PC-9 (cell line): ENCODE measurements at regions not wholly inside any gene's neighbourhood (a gene's known extent, or its start where the extent isn't known, plus 50 kb on each side); places are given as distances from the start of the nearest gene placed in this dataset.

Experiments
- BruUV-seq: library from RNA; stranded (reverse); fragments of 400-500 nt; replicated peaks from 2 replicates; lab custom pipeline; 2021; lab: Mats Ljungman, UMichigan
- CTCF ChIA-PET: fragments of 300-600 bp; sonication (Branson Sonifier 250); formaldehyde crosslinking; loops from one replicate; lab custom pipeline; 2022; ENCODE audit warnings: antibody characterized with exemption; lab: Charles Lee
- POLR2A ChIA-PET: fragments of 300-600 bp; sonication (Branson Sonifier 250); formaldehyde crosslinking; loops from one replicate; lab custom pipeline; 2022; ENCODE audit warnings: antibody characterized with exemption; ENCODE audit not compliant: unreplicated experiment; lab: Charles Lee
- DNase-seq, 2 experiments: peaks; one replicate each; pipeline versions ENCODE4 v3.0.0 to v3.0.0-alpha.2; 2015 to 2022; ENCODE audit warnings: mixed read lengths in 1 of 2
- H2AFZ ChIP-seq: fragments of 200-600 bp; sonication (generic); 2 replicates; pipeline ENCODE4 v1.8.1; 2017; ENCODE audit warnings: antibody characterized with exemption
- H3F3A ChIP-seq: fragments of 200-600 bp; sonication (generic); 2 replicates; pipeline ENCODE4 v1.8.1; 2017; ENCODE audit warnings: antibody characterized with exemption, mild to moderate bottlenecking, low read depth; ENCODE audit not compliant: insufficient read depth
- H3K27ac ChIP-seq: fragments of 200-600 bp; sonication (generic); 2 replicates; pipeline ENCODE4 v1.6.1; 2016; ENCODE audit warnings: mixed run types
- H3K27me3 ChIP-seq: fragments of 200-600 bp; sonication (generic); 2 replicates; pipeline ENCODE4 v1.6.1; 2016; ENCODE audit warnings: low read depth, mixed run types; ENCODE audit not compliant: insufficient read depth
- H3K36me3 ChIP-seq: fragments of 200-600 bp; sonication (generic); 2 replicates; pipeline ENCODE4 v1.6.1; 2016; ENCODE audit warnings: low read depth, mixed run types
- H3K4me1 ChIP-seq: fragments of 200-600 bp; sonication (generic); replicated peaks from 2 replicates; pipeline ENCODE4 v1.6.1; 2016; ENCODE audit warnings: mixed run types; ENCODE audit not compliant: insufficient read depth
- H3K4me2 ChIP-seq: fragments of 200-600 bp; sonication (generic); 2 replicates; pipeline ENCODE4 v1.6.1; 2017; ENCODE audit warnings: mixed run types
- H3K4me3 ChIP-seq: fragments of 200-600 bp; sonication (generic); 2 replicates; pipeline ENCODE4 v1.6.1; 2016; ENCODE audit warnings: mixed run types
- H3K79me2 ChIP-seq: fragments of 200-600 bp; sonication (generic); 2 replicates; pipeline ENCODE4 v1.6.1; 2017; ENCODE audit warnings: low read depth, mixed run types
- H3K9me2 ChIP-seq: fragments of 200-600 bp; sonication (generic); 2 replicates; pipeline ENCODE4 v1.8.1; 2017; ENCODE audit warnings: mild to moderate bottlenecking; ENCODE audit not compliant: insufficient read depth
- H3K9me3 ChIP-seq: fragments of 200-600 bp; sonication (generic); 2 replicates; pipeline ENCODE4 v1.8.1; 2016; ENCODE audit warnings: low read depth; ENCODE audit not compliant: insufficient read depth
- H4K20me1 ChIP-seq: fragments of 200-600 bp; sonication (generic); 2 replicates; pipeline ENCODE4 v1.8.1; 2017; ENCODE audit not compliant: insufficient read depth
- CTCF ChIP-seq: fragments of 200-600 bp; sonication (generic); conservative IDR thresholded peaks from 2 replicates; pipeline ENCODE4 v1.6.1; 2017; ENCODE audit warnings: mixed run types, antibody characterized with exemption, mild to moderate bottlenecking, moderate library complexity
- EZH2 ChIP-seq: fragments of 200-600 bp; sonication (generic); IDR thresholded peaks from 2 replicates; pipeline ENCODE4 v1.8.0; 2017; ENCODE audit warnings: antibody characterized with exemption, low read depth
- intact Hi-C: fragments of 100-400 bp; cut with micrococcal nuclease; formaldehyde crosslinking; loops from one replicate; pipeline ENCODE4 v1.10.0; 2022; ENCODE audit not compliant: unreplicated experiment

- no TSS peak for BruUV-seq
- Histone ChIP-seq H3K4me2 (no peak overlapping the region), H3K9me3 (no peaks in the 10 kb centered on the region), H3K27me3 (no peaks in the 10 kb centered on the region), H4K20me1 (peaks cover 8% of the 10 kb centered on the region), H3K27ac (no peak overlapping the region), H3K36me3 (no peaks in the 10 kb centered on the region), H3K9me2 (no peaks in the 10 kb centered on the region), H3K79me2 (no peaks in the 10 kb centered on the region), H2AFZ (no peak overlapping the region), H3K4me1 (peaks cover 4% of the 10 kb centered on the region; the same call in 1 of the 2 replicates), H3K4me3 (no peak overlapping the region), H3F3A (peaks cover 6% of the 10 kb centered on the region; the same call in 1 of the 2 replicates)
- DNase-seq: no peak
- intact Hi-C loops: no loop called here
- ChIA-PET POLR2A (no interaction called here), CTCF (no interaction called here)
- TF ChIP-seq CTCF: no peak
- no peak for TF ChIP-seq EZH2
These were observed 153.6 kb downstream of the SHANK2 start for GRCh38 chr11:71098776-71099175.

GRCh38 chr11:71097506-71098240, 154.7 kb downstream of the SHANK2 start:
- no peaks in the 10 kb centered on the region for H3K27me3 ChIP-seq
- H3K4me3 ChIP-seq: no peak overlapping the region
- CTCF ChIA-PET: no interaction called here
- no peaks in the 10 kb centered on the region for H3K9me3 ChIP-seq
- POLR2A ChIA-PET: no interaction called here
- peaks cover 4% of the 10 kb centered on the region; the same call in 1 of the 2 replicates for H3K4me1 ChIP-seq
- DNase-seq: no peak
- H4K20me1 ChIP-seq: peaks cover 8% of the 10 kb centered on the region
- H3K36me3 ChIP-seq: no peaks in the 10 kb centered on the region
- BruUV-seq: no TSS peak
- H3F3A ChIP-seq: peaks cover 6% of the 10 kb centered on the region; the same call in 1 of the 2 replicates
- intact Hi-C loops: no loop called here
- H2AFZ ChIP-seq: no peak overlapping the region
- H3K79me2 ChIP-seq: no peaks in the 10 kb centered on the region
- no peak overlapping the region for H3K4me2 ChIP-seq
- no peaks in the 10 kb centered on the region for H3K9me2 ChIP-seq
- TF ChIP-seq CTCF (no peak), EZH2 (no peak)
- no peak overlapping the region for H3K27ac ChIP-seq

GRCh38 chr11:71096751-71097388, 155.5 kb downstream of the SHANK2 start:
- ChIA-PET CTCF (no interaction called here), POLR2A (no interaction called here)
- intact Hi-C loops: no loop called here
- Histone ChIP-seq H3K4me2 (no peak overlapping the region), H3K4me1 (peaks cover 4% of the 10 kb centered on the region; the same call in 1 of the 2 replicates), H3K9me3 (no peaks in the 10 kb centered on the region), H3K9me2 (no peaks in the 10 kb centered on the region), H3K36me3 (no peaks in the 10 kb centered on the region), H2AFZ (no peak overlapping the region), H3K27me3 (no peaks in the 10 kb centered on the region), H3K79me2 (no peaks in the 10 kb centered on the region), H3K27ac (no peak overlapping the region), H4K20me1 (peaks cover 8% of the 10 kb centered on the region), H3K4me3 (no peak overlapping the region), H3F3A (peaks cover 6% of the 10 kb centered on the region; the same call in 1 of the 2 replicates)
- TF ChIP-seq CTCF: no peak
- TF ChIP-seq EZH2: no peak
- DNase-seq: no peak
- no TSS peak for BruUV-seq
